Cardiac fibroblast (primary cell): ENCODE measurements at regions not wholly inside any gene's neighbourhood (a gene's known extent, or its start where the extent isn't known, plus 50 kb on each side); places are given as distances from the start of the nearest gene placed in this dataset.

Experiments used
- DNase-seq, 2 donors: peaks; one replicate each; pipeline versions ENCODE4 v3.0.0 to v3.0.0-alpha.2; 2010; ENCODE audit warnings: low read depth in 2 of 2
- H3K4me3 ChIP-seq, 2 donors: replicated peaks in 1 of 2; 1 replicate in 1 of 2; 2 replicates in 1 of 2; pipeline ENCODE4 v1.5.1; 2011; ENCODE audit warnings: low read depth in 2 of 2, low read length in 2 of 2, mild to moderate bottlenecking in 2 of 2, moderate library complexity in 1 of 2
- TF ChIP-seq, protein P1 (sequence below): IDR thresholded peaks from one replicate; pipeline ENCODE4 v1.5.1; 2011; ENCODE audit warnings: low read depth, mild to moderate bottlenecking, low read length, inconsistent platforms

DNA sequence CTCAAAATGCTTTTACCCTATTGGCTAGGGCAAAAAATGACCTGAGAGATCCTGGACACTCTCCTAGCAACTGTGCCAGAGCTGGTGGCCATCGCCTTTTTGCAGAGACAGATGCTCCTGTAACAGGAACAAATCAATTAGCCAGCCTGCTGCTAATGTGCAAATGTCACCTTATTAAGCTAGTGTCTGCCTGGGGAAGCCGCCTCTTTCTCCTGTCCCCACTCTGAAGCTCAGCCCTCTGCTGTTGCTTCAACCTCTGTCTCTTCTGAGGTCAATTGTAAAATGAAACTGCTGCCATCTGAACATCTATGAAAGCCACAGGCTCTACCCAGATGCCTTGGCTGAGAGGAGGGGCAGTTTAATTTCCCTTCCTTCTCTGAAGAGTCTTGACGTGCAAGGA lies 85.5 kb upstream of the CACNA1E start:
- no peak overlapping the region for H3K4me3 ChIP-seq
- TF ChIP-seq, protein P1, sequence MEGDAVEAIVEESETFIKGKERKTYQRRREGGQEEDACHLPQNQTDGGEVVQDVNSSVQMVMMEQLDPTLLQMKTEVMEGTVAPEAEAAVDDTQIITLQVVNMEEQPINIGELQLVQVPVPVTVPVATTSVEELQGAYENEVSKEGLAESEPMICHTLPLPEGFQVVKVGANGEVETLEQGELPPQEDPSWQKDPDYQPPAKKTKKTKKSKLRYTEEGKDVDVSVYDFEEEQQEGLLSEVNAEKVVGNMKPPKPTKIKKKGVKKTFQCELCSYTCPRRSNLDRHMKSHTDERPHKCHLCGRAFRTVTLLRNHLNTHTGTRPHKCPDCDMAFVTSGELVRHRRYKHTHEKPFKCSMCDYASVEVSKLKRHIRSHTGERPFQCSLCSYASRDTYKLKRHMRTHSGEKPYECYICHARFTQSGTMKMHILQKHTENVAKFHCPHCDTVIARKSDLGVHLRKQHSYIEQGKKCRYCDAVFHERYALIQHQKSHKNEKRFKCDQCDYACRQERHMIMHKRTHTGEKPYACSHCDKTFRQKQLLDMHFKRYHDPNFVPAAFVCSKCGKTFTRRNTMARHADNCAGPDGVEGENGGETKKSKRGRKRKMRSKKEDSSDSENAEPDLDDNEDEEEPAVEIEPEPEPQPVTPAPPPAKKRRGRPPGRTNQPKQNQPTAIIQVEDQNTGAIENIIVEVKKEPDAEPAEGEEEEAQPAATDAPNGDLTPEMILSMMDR: no peak
- no peak for DNase-seq

DNA sequence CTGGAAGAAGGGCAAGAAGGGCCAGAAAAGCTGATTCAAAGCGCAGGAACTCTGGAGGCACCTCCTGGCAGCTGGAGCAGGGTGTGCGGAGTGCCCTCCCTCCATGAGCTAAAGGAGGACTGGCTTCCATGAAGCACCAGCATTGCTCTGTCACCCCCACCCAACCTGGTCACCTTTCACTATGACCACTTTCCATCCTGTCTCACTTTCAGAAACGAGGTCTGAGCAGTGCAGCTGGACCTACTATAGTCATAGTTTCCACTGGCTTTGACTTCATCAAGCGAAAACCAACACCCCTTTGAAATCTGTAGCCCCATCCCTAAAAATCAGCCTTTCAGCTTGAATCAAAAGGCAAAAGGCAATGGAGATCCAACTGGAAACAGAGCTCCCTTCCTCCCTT lies 84.8 kb upstream of the CACNA1E start:
- H3K4me3 ChIP-seq: no peak overlapping the region
- TF ChIP-seq, protein P1: no peak
- no peak for DNase-seq

DNA sequence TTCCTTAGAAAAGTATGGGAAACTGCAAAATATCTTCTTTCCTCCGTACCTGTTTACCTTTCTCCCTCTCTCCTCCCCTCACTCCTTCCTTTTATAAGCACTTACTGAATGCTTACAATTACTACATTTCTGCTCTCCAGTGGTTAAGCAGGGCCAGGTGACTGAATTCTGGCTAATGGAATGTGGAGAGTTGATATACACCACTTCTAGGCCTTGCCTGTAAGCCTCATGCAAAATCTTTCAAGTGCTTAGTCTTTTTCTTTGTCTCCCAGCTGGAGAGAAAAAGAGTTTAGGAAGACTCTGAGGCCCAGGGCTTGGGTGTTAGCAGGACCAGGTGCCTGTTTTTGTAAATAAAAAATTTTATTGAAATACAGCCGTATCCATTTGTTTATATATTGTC lies 77.7 kb upstream of the CACNA1E start:
- DNase-seq: no peak
- no peak overlapping the region for H3K4me3 ChIP-seq
- TF ChIP-seq, protein P1: no peak

DNA sequence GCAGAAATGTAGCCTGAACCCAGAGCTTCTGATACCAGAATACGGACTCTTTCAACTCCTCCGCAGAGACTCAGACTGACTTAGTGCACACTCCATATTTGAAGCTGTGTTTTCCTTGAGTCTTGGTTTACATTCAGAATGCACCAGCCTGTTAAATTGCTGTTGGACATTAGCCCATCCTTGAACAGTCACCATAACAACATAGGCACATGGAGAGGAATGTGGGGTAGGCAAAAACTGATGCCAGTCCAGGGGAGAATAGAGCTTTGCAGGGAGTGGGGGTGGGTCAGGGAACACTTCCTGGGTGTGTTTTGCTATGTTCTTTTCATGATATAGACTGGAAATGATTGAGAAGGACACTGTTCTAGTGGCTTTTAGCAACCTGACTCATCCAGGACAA lies 76.3 kb upstream of the CACNA1E start:
- DNase-seq: no peak
- TF ChIP-seq, protein P1: no peak
- no peak overlapping the region for H3K4me3 ChIP-seq

DNA sequence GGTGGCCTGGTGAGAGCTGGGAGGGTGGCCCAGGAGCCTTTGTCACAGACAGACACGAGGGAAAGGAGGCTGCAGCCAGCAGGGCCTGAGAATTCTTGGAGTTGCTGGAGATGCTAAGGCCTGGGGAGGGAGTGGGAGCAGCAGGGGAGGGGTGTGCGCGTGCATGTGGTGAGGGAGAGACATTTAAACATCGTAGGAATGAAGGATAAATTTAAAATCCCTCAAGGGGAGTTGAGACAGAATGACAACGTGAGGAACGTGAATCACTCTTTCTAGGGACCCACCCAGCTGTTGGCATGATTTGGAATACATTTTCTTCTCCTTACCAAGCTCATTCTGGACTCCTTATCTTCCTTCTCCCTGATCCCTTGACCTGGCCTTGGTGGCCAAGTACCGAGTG lies 73.3 kb upstream of the CACNA1E start:
- no peak overlapping the region for H3K4me3 ChIP-seq
- TF ChIP-seq, protein P1: no peak
- no peak for DNase-seq

DNA sequence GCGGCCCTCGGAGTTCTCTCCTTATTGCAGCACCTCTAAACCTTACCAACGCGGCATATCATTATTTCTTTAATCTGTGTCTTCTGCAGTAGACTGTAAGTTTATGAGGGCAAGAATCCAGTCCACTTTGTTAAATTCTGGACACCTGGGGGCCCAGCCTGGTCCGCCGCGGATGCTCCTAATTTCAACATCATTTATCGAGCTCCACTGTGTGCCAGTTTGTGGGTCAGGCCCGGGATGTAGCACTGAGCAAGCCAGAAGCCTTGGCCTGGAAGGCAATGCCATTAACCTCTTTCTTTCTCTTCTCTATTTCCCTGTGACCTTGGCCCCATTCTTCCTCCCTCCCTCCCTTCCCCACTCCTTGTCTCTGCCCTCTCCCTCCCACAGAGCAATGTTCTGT lies 70.6 kb upstream of the CACNA1E start:
- DNase-seq: no peak
- TF ChIP-seq, protein P1: no peak
- no peak overlapping the region for H3K4me3 ChIP-seq

DNA sequence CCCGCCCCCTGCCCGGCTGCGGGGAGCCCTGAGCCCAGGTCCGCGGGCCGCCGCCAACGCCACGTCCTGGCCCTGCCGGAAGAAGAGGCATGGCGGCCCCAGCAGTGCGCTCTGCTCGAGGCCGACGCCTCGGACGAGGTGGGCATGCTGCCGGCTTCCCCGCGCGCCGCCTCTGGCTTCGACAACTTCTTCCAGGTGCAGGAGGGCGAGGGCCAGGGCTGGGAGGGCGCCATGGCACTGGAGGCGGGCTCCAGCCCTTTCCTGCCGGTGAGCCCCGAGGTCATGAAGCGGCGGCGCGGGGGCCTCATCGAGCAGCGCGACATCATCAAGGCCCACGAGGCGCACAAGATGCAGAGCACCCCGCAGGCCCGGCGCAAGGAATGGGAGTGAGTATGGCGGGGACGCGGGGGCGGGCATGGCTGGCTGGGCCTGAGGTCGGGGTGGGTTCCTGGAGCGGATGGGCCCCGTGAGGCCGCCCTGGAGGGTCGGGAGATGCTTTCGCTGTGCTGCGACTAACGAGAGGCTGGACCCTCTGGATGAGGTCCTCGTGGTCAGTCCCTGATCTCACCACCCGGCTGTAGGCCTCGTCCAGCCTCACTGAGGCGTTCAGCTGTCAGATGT lies 70.0 kb upstream of the CACNA1E start:
- no peak for DNase-seq
- TF ChIP-seq, protein P1: no peak
- no peak overlapping the region for H3K4me3 ChIP-seq
